ENCODE measurements at regions not wholly inside any gene's neighbourhood (a gene's known extent, or its start where the extent isn't known, plus 50 kb on each side); places are given as distances from the start of the nearest gene placed in this dataset.
"Not testable (repeated sequence)": the region's sequence is repeated elsewhere in the genome, so short reads cannot be mapped to it uniquely, and the experiment has no call there.

GRCh38 chr7:11221984-11222383, 248.3 kb downstream of the PHF14 start:
- DNase-seq = no peak

GRCh38 chr7:11224535-11224934, 250.9 kb downstream of the PHF14 start:
- no peak for DNase-seq

- DNase-seq = peak in 9 of 56 donors; percentile 4 to 39 (median 6)
Measured at GRCh38 chr7:11228515-11228914, 254.8 kb downstream of the PHF14 start.

GRCh38 chr7:11231190-11231589, 257.5 kb downstream of the PHF14 start:
- DNase-seq = no peak

- no peak for DNase-seq
Measured at GRCh38 chr7:11232462-11232861, 258.8 kb downstream of the PHF14 start.

GRCh38 chr7:11233871-11234270, 260.2 kb downstream of the PHF14 start:
- DNase-seq = no peak

GRCh38 chr7:11235491-11235890, 261.8 kb downstream of the PHF14 start:
- DNase-seq = no peak

GRCh38 chr7:11236680-11237079, 263.0 kb downstream of the PHF14 start:
- DNase-seq = no peak

- DNase-seq = no peak
Measured at GRCh38 chr7:11237742-11238141, 264.1 kb downstream of the PHF14 start.

GRCh38 chr7:11239316-11239715, 265.6 kb downstream of the PHF14 start:
- DNase-seq = no peak

- no peak for DNase-seq
Measured at GRCh38 chr7:11243739-11244138, 270.1 kb downstream of the PHF14 start.

GRCh38 chr7:11244149-11244548, 270.5 kb downstream of the PHF14 start:
- DNase-seq = no peak

GRCh38 chr7:11247545-11247944, 273.9 kb downstream of the PHF14 start:
- DNase-seq = no peak

GRCh38 chr7:11251436-11251835, 277.8 kb downstream of the PHF14 start:
- DNase-seq = no peak

GRCh38 chr7:11252011-11252607, 278.4 kb downstream of the PHF14 start:
- no peak for DNase-seq

- no peak for DNase-seq
Measured at GRCh38 chr7:11252705-11253272, 279.1 kb downstream of the PHF14 start.

- DNase-seq = no peak
Measured at GRCh38 chr7:11256501-11256900, 282.8 kb downstream of the PHF14 start.

- peak in 1 of 56 donors; percentile 2 for DNase-seq
Measured at GRCh38 chr7:11261470-11261869, 287.8 kb downstream of the PHF14 start.

GRCh38 chr7:11266101-11266500, 292.4 kb downstream of the PHF14 start:
- DNase-seq = no peak

- no peak for DNase-seq
Measured at GRCh38 chr7:11272352-11272751, 298.7 kb downstream of the PHF14 start.

GRCh38 chr7:11274074-11274473, 300.4 kb downstream of the PHF14 start:
- no peak for DNase-seq

GRCh38 chr7:11281953-11282352, 308.3 kb downstream of the PHF14 start:
- DNase-seq = no peak

GRCh38 chr7:11283584-11283983, 309.9 kb downstream of the PHF14 start:
- not testable (repeated sequence) for DNase-seq

- no peak for DNase-seq
Measured at GRCh38 chr7:11290863-11291262, 317.2 kb downstream of the PHF14 start.

All from nucleus accumbens (tissue), 56 donors.